Naive thymus-derived CD4-positive, alpha-beta T cell (primary cell): ENCODE measurements at regions not wholly inside any gene's neighbourhood (a gene's known extent, or its start where the extent isn't known, plus 50 kb on each side); places are given as distances from the start of the nearest gene placed in this dataset.

ENCODE experiments used
- ATAC-seq: fragments of 150-1000 bp; cut with Tn5 transposase; 2 replicates; pipeline ENCODE4 v1.10.0; 2021; ENCODE audit warnings: mild to moderate bottlenecking, moderate library complexity
- CTCF ChIA-PET: fragments of 350-600 bp; sonication (Branson Sonifier 250); formaldehyde crosslinking; loops from one replicate; lab custom pipeline; 2021; ENCODE audit warnings: antibody characterized with exemption; lab: Charles Lee
- POLR2A ChIA-PET: fragments of 350-600 bp; sonication (Branson Sonifier 250); formaldehyde crosslinking; loops from one replicate; lab custom pipeline; 2021; ENCODE audit warnings: antibody characterized with exemption, inconsistent platforms; lab: Charles Lee
- DNase-seq, 9 donors: peaks; one replicate each; pipeline versions ENCODE4 v3.0.0 to v3.0.0-alpha.2; 2020 to 2022; ENCODE audit warnings: mixed read lengths in 1 of 9
- H3K27ac ChIP-seq: one replicate; pipeline ENCODE4 v1.7.0; 2013; ENCODE audit warnings: mild to moderate bottlenecking, low read depth, low read length, moderate library complexity
- H3K27me3 ChIP-seq, 2 donors: one replicate each; pipeline ENCODE4 v1.7.0; 2013; ENCODE audit warnings: low read length in 2 of 2, mild to moderate bottlenecking in 2 of 2, moderate library complexity in 2 of 2; ENCODE audit not compliant: control insufficient read depth in 2 of 2, insufficient read depth in 2 of 2
- H3K36me3 ChIP-seq, 3 experiments: 1 replicate in 2 of 3; 2 replicates in 1 of 3; pipeline ENCODE4 v1.7.0; 2013; ENCODE audit warnings: low read length in 3 of 3, mild to moderate bottlenecking in 3 of 3, moderate library complexity in 1 of 3; ENCODE audit not compliant: insufficient read depth in 3 of 3, control insufficient read depth in 2 of 3
- H3K4me1 ChIP-seq, 2 donors: one replicate each; pipeline ENCODE4 v1.7.0; 2013; ENCODE audit warnings: low read length in 2 of 2, mild to moderate bottlenecking in 2 of 2, moderate library complexity in 1 of 2; ENCODE audit not compliant: control insufficient read depth in 2 of 2, insufficient read depth in 2 of 2
- H3K4me3 ChIP-seq: 2 replicates; pipeline ENCODE4 v1.7.0; 2013; ENCODE audit warnings: mild to moderate bottlenecking, low read length
- H3K9me3 ChIP-seq, 3 experiments: 1 replicate in 2 of 3; 2 replicates in 1 of 3; pipeline ENCODE4 v1.7.0; 2013; ENCODE audit warnings: low read length in 3 of 3; ENCODE audit not compliant: control insufficient read depth in 2 of 3
- H3K27ac Mint-ChIP-seq, 9 donors: one replicate each; pipeline ENCODE4 v1.8.0; 2020 to 2022; ENCODE audit warnings: mixed read lengths in 9 of 9, mild to moderate bottlenecking in 8 of 9, moderate library complexity in 5 of 9, inconsistent platforms in 2 of 9
- H3K27me3 Mint-ChIP-seq, 5 donors: one replicate each; pipeline ENCODE4 v1.8.0; 2021 to 2022; ENCODE audit warnings: mixed read lengths in 5 of 5, mild to moderate bottlenecking in 1 of 5
- H3K36me3 Mint-ChIP-seq, 5 donors: one replicate each; pipeline ENCODE4 v1.8.0; 2020 to 2022; ENCODE audit warnings: mixed read lengths in 5 of 5, mild to moderate bottlenecking in 3 of 5, inconsistent platforms in 1 of 5
- H3K4me1 Mint-ChIP-seq, 7 donors: one replicate each; pipeline ENCODE4 v1.8.0; 2020 to 2022; ENCODE audit warnings: mixed read lengths in 7 of 7, mild to moderate bottlenecking in 3 of 7, inconsistent platforms in 1 of 7
- H3K4me3 Mint-ChIP-seq, 10 donors: one replicate each; pipeline ENCODE4 v1.8.0; 2020 to 2022; ENCODE audit warnings: mild to moderate bottlenecking in 10 of 10, mixed read lengths in 10 of 10, moderate library complexity in 6 of 10, inconsistent platforms in 2 of 10
- H3K9me3 Mint-ChIP-seq, 11 donors: one replicate each; pipeline ENCODE4 v1.8.0; 2020 to 2022; ENCODE audit warnings: mixed read lengths in 11 of 11, mild to moderate bottlenecking in 4 of 11, inconsistent platforms in 1 of 11, moderate library complexity in 1 of 11
- intact Hi-C, 2 donors: fragments of 100-400 bp; cut with micrococcal nuclease; formaldehyde crosslinking; loops; one replicate each; pipeline ENCODE4 v1.15.1; 2023

DNA sequence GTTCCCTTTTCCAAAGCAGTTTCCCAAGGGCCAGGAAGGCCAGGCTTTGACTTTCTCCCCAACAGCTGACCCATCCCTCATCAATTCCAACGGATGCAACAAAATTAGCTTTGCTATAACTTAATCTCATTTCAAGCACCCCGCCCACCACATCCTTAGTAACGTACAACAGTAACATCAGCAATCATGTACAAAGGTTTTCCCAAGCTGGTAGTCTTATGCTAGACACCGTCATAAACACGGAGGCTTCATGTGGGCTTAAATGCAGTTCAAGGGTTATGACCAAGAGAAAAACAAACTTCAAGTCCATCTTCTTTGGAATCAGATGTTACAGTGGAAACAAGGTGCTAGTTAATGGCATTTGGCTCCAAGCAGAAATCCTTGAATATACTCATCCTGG lies 66.6 kb downstream of the EOMES start:
- H3K9me3 ChIP-seq = no peaks in the 10 kb centered on the region
- no peak overlapping the region for H3K27ac ChIP-seq
- Mint-ChIP-seq H3K4me1 (no peaks in the 10 kb centered on the region), H3K27me3 (peaks cover 0 to 22% (median 5%) of the 10 kb centered on the region in 5 donors), H3K36me3 (no peaks in the 10 kb centered on the region), H3K9me3 (no peaks in the 10 kb centered on the region), H3K4me3 (no peak overlapping the region), H3K27ac (no peak overlapping the region)
- ATAC-seq = no peak
- DNase-seq = no peak
- CTCF ChIA-PET = no interaction called here
- H3K27me3 ChIP-seq = peaks cover 0 to 3% of the 10 kb centered on the region in 2 donors
- no peak overlapping the region for H3K4me3 ChIP-seq
- H3K36me3 ChIP-seq = no peaks in the 10 kb centered on the region
- intact Hi-C loops = loop anchor here in 1 of 2 donors (5.0 kb wide), 1 partner anchor 38 kb away; no protein-coding TSS in a partner anchor
- POLR2A ChIA-PET = no interaction called here
- no peaks in the 10 kb centered on the region for H3K4me1 ChIP-seq

DNA sequence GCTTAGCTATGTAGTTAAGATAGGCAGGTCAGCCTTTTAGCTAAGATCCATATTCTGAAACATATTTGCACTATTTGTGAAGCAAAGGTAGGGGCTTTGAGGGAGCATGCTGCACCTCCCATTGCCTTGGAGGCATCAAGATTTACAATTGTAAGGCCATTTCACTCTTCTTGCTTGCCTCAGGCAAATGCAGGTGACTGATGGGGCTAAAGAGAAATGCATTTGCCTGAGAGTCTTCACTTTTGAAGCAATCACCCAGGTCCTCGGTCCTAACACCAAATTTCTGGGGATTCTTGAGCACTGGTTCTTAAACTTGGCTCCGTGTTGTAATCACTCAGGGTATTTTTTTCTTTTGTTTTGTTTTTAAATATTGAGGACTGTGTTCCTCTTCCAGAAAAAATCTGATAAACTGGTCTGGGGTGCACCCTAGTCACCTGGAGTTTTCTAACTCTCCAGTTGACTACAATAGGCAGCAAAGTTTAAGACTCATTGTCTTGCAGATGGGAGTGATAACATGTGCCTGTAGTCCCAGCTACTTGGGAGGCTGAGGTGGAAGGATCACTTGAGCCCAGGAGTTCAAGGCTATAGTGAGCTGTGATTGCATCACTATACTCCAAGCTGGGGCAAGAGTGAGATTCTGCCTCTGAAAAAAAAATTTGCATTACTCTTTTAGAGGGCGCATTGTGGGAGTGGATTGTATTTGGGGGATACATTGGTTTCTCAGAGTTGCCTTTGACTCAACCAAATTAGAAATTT lies 68.1 kb downstream of the EOMES start:
- H3K27ac Mint-ChIP-seq = peak overlapping the region in 1 of 9 donors; percentile 46
- ATAC-seq = no peak
- H3K4me1 Mint-ChIP-seq = no peaks in the 10 kb centered on the region
- peaks cover 0 to 32% (median 5%) of the 10 kb centered on the region in 5 donors for H3K27me3 Mint-ChIP-seq
- H3K27ac ChIP-seq = no peak overlapping the region
- DNase-seq = no peak
- H3K36me3 Mint-ChIP-seq = no peaks in the 10 kb centered on the region
- no peak overlapping the region for H3K4me3 ChIP-seq
- ChIA-PET POLR2A (no interaction called here), CTCF (interaction anchor here (0.6 to 1.4 kb wide), 2 partner anchors 139 to 186 kb away, joined by 3 to 7 read pairs; no protein-coding TSS in a partner anchor)
- intact Hi-C loops = no loop called here
- no peaks in the 10 kb centered on the region for H3K4me1 ChIP-seq
- H3K9me3 Mint-ChIP-seq = no peaks in the 10 kb centered on the region
- H3K4me3 Mint-ChIP-seq = no peak overlapping the region
- H3K9me3 ChIP-seq = no peaks in the 10 kb centered on the region
- H3K36me3 ChIP-seq = no peaks in the 10 kb centered on the region
- peaks cover 0 to 3% of the 10 kb centered on the region in 2 donors for H3K27me3 ChIP-seq

DNA sequence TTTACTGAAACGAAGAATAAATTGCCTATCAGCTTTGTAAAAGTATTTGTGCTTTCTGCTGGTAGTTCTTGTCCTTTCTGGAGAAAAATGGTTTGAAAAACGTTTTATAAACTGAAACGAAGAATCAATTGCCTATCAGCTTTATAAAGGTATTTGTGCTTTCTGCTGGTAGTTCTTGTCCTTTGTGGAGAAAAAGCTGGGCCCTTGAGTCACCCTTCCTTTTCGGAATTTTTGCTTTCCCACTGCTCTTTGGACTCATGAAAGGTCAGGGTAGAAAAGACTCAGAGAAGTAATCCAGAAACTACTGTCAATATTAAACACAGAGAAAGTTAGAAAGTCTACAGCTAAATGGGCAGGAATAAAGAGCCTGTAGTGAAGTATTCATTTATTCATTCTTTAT lies 72.8 kb downstream of the EOMES start:
- H3K4me3 Mint-ChIP-seq = no peak overlapping the region
- no peaks in the 10 kb centered on the region for H3K9me3 Mint-ChIP-seq
- H3K36me3 Mint-ChIP-seq = peaks cover 0 to 5% (median 0%) of the 10 kb centered on the region in 5 donors
- ATAC-seq (no peak), DNase-seq (no peak)
- ChIA-PET CTCF (interaction anchor here (0.9 kb wide), 1 partner anchor 588 kb away, joined by 3 read pairs; no protein-coding TSS in a partner anchor), POLR2A (no interaction called here)
- intact Hi-C loops = loop anchor here in 1 of 2 donors (5.0 kb wide), 1 partner anchor 117 kb away; no protein-coding TSS in a partner anchor
- H3K27me3 Mint-ChIP-seq = peaks cover 0 to 37% (median 0%) of the 10 kb centered on the region in 5 donors
- no peaks in the 10 kb centered on the region for H3K4me1 Mint-ChIP-seq
- Histone ChIP-seq H3K36me3 (no peaks in the 10 kb centered on the region), H3K4me1 (no peaks in the 10 kb centered on the region), H3K27me3 (peaks cover 0 to 3% of the 10 kb centered on the region in 2 donors), H3K9me3 (no peaks in the 10 kb centered on the region), H3K27ac (no peak overlapping the region), H3K4me3 (no peak overlapping the region)
- H3K27ac Mint-ChIP-seq = no peak overlapping the region

DNA sequence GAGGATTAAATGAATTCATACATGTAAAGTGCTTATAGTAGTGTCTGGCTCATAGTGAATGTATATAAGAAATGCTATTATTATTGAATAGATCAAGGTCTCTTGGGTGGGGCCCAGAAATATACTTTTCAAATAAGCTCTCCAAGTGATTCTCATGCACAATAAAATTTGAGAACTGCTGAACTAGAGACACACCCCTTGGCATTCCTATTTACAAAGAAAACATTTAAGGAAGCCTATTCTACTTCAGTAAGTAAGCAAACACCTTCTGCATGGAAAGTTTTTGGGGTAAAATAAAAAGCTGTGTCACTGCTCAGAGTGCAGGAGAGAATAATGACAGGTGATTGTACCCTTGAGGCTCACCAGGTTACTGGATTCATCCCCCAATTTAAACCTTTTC lies 75.2 kb downstream of the EOMES start:
- H3K4me1 Mint-ChIP-seq = no peaks in the 10 kb centered on the region
- H3K27me3 ChIP-seq = no peaks in the 10 kb centered on the region
- no peaks in the 10 kb centered on the region for H3K36me3 ChIP-seq
- H3K27ac Mint-ChIP-seq = no peak overlapping the region
- CTCF ChIA-PET = no interaction called here
- no peak overlapping the region for H3K4me3 Mint-ChIP-seq
- no peaks in the 10 kb centered on the region for H3K4me1 ChIP-seq
- no peak overlapping the region for H3K27ac ChIP-seq
- H3K9me3 Mint-ChIP-seq = no peaks in the 10 kb centered on the region
- intact Hi-C loops = loop anchor here in 1 of 2 donors (5.0 kb wide), 1 partner anchor 115 kb away; no protein-coding TSS in a partner anchor
- ATAC-seq (no peak), DNase-seq (no peak)
- H3K27me3 Mint-ChIP-seq = peaks cover 0 to 31% (median 0%) of the 10 kb centered on the region in 5 donors
- no peak overlapping the region for H3K4me3 ChIP-seq
- peaks cover 0 to 5% (median 0%) of the 10 kb centered on the region in 5 donors for H3K36me3 Mint-ChIP-seq
- POLR2A ChIA-PET = no interaction called here
- H3K9me3 ChIP-seq = no peaks in the 10 kb centered on the region

DNA sequence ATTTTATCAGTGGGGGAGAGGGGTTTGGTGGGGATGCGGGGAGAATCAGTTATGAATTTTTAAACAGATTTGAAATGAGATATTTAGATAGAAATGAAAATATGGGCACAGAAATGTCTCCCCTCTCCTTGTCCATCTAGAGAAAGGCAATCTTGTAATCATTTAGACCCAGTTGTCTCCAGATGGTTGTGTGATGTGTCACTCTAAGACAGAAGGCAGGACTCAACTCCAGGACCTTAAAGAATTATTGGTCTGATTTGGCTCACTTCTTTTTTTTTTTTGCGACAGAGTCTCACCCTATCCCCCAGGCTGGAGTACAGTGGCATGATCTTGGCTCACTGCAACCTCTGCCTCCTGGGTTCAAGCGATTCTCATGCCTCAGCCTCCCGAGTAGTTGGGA lies 77.2 kb downstream of the EOMES start:
- H3K4me3 ChIP-seq = no peak overlapping the region
- H3K27me3 ChIP-seq = no peaks in the 10 kb centered on the region
- ATAC-seq = no peak
- no peak overlapping the region for H3K27ac ChIP-seq
- no peak for DNase-seq
- no peaks in the 10 kb centered on the region for H3K9me3 ChIP-seq
- H3K36me3 ChIP-seq = no peaks in the 10 kb centered on the region
- Mint-ChIP-seq H3K27me3 (peaks cover 0 to 18% (median 0%) of the 10 kb centered on the region in 5 donors), H3K4me3 (no peak overlapping the region), H3K27ac (no peak overlapping the region), H3K36me3 (peaks cover 0 to 5% (median 0%) of the 10 kb centered on the region in 5 donors), H3K9me3 (no peaks in the 10 kb centered on the region), H3K4me1 (peaks cover 0 to 8% (median 4%) of the 10 kb centered on the region in 7 donors)
- CTCF ChIA-PET = no interaction called here
- peaks cover 1 to 6% of the 10 kb centered on the region in 2 donors for H3K4me1 ChIP-seq
- POLR2A ChIA-PET = no interaction called here
- intact Hi-C loops = loop anchor here in 1 of 2 donors (5.0 kb wide), 1 partner anchor 113 kb away; no protein-coding TSS in a partner anchor

DNA sequence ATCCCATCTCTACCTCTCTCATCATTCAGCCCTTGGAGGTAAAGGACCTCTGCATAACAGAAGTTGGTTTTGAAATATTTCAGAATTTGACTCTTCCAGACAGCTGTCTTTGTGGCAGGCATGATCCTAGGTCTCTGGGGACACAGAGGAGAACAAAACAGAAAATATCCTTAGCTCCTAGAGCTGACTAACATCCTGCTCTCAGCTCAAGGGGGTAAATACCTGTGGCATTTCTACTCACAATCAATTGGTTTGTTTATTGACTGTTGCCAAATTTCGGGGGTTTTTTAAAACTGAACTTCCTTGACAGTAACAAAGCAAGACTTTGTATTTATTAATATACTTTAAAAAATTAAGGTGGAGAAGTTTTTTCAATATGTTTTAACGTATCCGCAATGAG lies 78.8 kb downstream of the EOMES start:
- peaks cover 10 to 22% (median 17%) of the 10 kb centered on the region in 7 donors for H3K4me1 Mint-ChIP-seq
- ATAC-seq = no peak

More for the DNA sequence above, 78.8 kb downstream of the EOMES start:
- H3K36me3 ChIP-seq = no peaks in the 10 kb centered on the region
- intact Hi-C loops = no loop called here
- H3K9me3 ChIP-seq = no peaks in the 10 kb centered on the region
- peaks cover 0 to 5% (median 0%) of the 10 kb centered on the region in 5 donors for H3K36me3 Mint-ChIP-seq
- H3K27me3 ChIP-seq = no peaks in the 10 kb centered on the region
- ChIA-PET POLR2A (no interaction called here), CTCF (no interaction called here)
- H3K9me3 Mint-ChIP-seq = peaks cover 0 to 4% (median 0%) of the 10 kb centered on the region in 11 donors
- H3K27me3 Mint-ChIP-seq = peaks cover 0 to 8% (median 0%) of the 10 kb centered on the region in 5 donors
- H3K4me3 Mint-ChIP-seq = no peak overlapping the region
- H3K4me3 ChIP-seq = no peak overlapping the region
- no peak for DNase-seq
- peaks cover 11 to 18% of the 10 kb centered on the region in 2 donors for H3K4me1 ChIP-seq
- no peak overlapping the region for H3K27ac ChIP-seq
- peak overlapping the region in 1 of 9 donors; percentile 4 for H3K27ac Mint-ChIP-seq
